Activated T-cell treated with anti-CD3 and anti-CD28 coated beads, Interleukin-2, amount 50 U/mL, for 48 hours (primary cell): ENCODE measurements at regions not wholly inside any gene's neighbourhood (a gene's known extent, or its start where the extent isn't known, plus 50 kb on each side); places are given as distances from the start of the nearest gene placed in this dataset.
"Not testable (repeated sequence)": the region's sequence is repeated elsewhere in the genome, so short reads cannot be mapped to it uniquely, and the experiment has no call there.

Experiments used
- DNase-seq, 2 experiments: peaks; one replicate each; pipeline ENCODE4 v3.0.0-alpha.2; 2020

- DNase-seq: no peak
Measured at GRCh38 chr14:61602003-61602732, 93.1 kb upstream of the HIF1A start.

- no peak for DNase-seq
Measured at GRCh38 chr14:61602733-61603077, 92.6 kb upstream of the HIF1A start.

DNA sequence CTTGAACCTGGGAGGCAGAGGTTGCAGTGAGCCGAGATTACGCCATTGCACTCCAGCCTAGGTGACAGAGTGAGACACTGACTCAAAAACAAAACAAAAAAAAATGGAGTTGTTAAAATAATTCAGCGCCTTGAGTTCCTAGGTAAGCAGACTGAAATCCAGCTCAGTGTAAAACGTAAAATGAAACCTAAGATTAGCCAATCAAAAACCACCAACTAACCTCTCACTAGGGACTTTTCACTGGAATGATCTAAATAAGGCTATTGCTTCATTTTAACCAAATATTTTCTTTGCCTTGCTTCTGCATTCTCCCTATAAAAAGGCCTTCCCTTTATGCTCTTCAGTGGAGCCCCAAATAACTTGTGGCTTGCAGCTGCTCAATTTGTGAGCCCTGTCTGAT lies 91.6 kb upstream of the HIF1A start:
- no peak for DNase-seq

GRCh38 chr14:61607570-61608244 lies 87.6 kb upstream of the HIF1A start:
- DNase-seq: no peak

DNA sequence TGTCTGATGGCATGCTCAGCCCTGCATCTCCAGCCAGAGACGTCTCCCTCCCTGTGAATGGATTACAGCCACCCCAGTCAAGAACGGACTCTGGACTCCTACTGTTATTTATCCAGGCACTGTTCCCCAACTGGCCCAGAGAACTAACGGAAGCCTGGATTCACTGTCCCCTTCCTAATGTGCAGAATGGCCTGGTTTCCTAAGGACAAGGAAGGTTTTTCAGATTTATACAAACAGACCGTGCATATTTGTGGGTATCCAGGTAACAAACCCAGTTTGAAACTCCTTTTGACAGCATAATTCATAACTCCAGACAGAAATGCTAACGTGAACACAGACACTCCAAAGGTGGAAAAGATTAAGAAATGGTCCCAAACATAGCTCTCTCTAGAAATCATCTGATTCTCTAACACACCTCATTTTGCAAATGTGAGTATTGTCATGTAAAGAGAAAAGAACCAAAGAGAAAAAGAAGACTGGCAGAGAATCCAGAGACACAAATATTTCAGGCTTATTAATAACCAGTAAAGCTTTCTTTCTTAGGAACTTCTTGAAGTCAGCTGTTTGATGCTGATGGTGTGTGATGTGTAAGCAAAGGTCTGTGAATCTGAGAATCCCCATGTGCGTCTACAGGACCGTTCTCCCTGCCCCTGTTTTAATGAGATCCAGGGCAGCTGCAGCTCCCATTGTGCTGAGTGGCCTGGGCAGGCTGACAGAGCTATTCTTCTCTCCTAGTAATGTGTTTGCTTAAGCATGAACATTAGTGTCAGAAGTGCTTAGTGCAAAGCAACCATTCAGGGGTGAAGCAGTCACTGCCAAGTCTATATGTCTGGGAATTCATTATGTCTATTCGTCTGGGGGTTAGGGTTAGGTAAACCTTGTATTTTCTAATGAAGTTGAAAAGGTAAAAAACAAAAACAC lies 86.8 kb upstream of the HIF1A start:
- no peak for DNase-seq

- DNase-seq: no peak
Measured at GRCh38 chr14:61609191-61609843, 86.0 kb upstream of the HIF1A start.

DNA sequence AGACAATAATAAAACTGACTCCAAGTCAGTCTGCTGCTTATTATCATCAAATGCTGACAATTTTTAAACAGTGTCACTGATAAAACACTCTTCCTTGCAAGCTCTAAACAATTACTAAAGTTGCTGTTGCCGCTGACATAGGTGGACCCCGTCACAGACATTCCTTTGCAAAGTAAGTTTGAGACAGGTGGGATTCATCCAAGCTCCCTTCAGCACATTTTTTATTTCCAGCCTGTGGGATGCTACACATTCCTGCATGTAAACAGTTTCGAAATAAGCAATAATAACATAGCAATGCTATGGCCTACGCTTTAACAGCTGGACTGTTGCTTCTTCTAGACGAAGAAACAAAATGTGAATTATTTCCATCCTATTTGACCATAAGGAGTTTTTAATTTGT lies 85.4 kb upstream of the HIF1A start:
- no peak for DNase-seq

DNA sequence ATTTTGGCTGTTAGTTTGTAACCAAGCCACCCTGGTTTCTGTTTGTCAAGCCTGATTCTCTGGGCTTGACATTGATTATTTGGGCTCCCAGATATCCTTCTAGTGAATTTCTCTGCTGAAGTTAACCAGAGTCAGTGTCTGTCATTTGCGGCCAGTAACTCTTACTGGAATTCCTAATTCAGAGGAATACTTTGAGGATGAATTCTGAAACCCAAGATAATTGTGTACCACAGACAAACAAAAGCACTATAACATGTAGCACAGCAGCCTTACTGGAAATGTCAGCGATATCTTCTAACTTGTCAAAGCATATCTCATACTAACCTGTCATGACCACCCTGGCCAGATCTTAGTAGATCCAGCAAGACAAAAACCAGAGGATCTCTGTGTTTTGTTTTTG lies 84.4 kb upstream of the HIF1A start:
- no peak for DNase-seq

DNA sequence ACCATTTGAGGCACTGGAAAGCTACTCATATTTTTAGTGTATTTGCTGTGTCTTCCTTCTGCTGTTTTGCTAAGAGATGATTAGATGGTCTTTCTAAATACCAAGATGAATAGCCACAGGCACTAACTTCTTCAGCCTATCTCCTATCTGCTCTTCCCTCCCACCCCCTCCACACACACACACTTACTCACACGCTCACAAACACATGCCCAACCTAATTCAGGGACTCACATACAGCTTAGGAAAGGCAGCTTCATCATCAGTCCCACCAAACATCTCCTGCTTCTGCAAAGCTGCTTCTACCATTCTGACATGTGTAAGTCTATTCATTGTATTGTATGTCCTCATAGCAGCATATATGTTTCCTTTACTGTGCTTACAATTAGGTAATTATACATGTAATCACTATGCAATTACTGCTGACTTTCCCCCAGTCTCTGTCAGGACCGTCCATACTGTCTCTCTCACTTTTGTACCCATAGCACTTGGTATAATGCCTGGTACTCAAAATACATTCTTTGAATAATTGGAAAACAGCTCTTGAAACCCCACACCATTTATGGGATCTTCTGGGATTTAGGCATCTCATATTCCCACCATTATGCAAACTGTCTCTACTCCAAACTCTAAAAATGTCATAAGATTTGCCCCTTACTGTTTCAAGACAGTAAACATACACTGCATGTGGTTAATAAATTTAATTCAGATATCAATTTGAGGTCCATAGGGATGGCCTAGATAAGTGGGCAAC lies 83.3 kb upstream of the HIF1A start:
- no peak for DNase-seq

DNA sequence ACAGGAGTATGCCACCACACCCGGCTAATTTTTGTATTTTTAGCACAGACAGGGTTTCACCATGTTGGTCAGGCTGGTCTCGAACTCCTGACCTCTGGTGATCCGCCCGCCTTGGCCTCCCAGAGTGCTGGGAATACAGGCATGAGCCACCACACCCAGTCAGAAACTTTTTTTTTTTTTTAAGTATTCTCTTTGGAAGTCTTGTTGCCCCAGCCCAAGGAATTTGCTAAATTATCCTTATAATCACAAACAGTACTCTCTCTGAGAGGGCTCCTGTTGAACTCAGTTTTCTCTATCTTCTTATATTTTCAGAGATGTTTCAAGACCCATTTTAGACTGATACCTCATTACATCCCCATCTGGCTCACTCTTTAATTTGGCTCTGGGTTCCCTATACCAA lies 82.3 kb upstream of the HIF1A start:
- not testable (repeated sequence) for DNase-seq

DNA sequence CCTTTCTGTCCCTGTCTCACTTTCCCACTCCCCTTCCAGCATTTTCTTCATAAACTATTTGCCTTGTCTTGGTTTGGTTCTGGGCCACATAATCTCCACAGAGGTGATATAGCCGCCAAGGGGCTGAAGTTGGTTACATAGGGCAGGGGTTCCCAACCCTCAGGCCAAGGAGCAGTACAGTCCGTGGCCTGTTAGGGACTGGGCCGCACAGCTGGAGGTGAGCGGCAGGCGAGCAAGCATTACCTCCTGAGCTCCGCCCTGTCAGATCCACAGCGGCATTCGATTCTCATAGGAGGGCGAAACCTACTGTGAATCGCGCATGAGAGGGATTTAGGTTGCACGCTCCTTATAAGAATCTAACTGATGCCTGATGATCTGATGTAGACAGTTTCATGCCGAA lies 80.6 kb upstream of the HIF1A start:
- no peak for DNase-seq

DNA sequence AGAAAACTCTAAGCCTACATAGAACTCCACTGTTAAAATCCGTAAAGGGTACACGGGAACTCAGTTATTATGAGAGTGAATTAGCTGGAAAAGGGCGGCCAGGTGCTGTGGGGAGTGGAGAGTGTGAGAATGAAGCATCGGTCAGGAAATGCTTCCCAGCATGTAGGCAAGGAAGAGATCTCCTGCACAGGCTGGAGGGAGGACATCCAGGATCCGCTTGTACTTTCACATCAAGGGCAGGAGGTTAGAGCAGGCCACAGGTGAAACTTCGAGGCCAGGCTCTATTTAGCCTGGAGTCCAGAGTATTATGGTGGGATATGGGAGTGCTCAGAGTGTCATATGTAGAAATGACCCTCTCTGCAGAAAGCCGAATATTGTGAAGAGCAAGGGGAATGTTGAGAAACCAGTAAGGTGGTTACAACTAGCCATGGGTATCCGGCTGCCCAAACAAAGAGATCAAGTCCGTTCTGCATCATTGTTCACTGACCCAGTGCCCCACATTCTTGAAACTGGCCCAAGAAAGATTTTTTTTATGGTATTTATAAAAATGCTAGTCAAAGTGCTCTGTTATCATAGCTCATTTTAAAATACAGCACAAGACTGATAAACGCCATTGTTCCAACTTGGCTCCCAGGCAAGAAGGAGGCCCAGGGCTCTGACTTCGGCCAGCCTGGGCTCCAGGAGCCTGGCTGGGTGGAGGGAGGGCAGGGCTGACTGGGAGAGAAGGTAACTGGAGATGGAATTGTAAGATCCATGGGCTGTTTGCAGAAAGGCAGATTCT lies 79.4 kb upstream of the HIF1A start:
- no peak for DNase-seq

- DNase-seq: no peak
Measured at GRCh38 chr14:61616524-61617185, 78.7 kb upstream of the HIF1A start.

GRCh38 chr14:61618448-61618847 lies 76.9 kb upstream of the HIF1A start:
- DNase-seq: no peak

DNA sequence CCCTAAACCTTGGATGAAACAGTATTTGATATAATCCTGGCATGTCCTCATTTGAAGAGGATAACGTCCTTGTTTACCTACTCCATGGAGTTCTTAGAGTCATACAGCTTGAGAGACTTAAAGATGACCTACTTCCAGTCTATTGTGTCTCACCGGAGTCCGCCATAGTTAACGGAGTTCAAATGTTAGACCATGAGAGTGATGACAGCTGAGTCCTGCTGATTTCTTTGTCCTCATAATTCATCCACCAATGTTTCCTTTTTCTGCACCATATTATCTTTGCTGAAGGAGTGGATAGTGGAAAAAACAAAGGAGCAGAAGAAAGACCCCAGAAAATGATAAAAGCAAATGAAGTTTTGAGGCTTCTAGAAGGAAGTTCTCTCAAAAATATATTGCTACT lies 75.8 kb upstream of the HIF1A start:
- no peak for DNase-seq

DNA sequence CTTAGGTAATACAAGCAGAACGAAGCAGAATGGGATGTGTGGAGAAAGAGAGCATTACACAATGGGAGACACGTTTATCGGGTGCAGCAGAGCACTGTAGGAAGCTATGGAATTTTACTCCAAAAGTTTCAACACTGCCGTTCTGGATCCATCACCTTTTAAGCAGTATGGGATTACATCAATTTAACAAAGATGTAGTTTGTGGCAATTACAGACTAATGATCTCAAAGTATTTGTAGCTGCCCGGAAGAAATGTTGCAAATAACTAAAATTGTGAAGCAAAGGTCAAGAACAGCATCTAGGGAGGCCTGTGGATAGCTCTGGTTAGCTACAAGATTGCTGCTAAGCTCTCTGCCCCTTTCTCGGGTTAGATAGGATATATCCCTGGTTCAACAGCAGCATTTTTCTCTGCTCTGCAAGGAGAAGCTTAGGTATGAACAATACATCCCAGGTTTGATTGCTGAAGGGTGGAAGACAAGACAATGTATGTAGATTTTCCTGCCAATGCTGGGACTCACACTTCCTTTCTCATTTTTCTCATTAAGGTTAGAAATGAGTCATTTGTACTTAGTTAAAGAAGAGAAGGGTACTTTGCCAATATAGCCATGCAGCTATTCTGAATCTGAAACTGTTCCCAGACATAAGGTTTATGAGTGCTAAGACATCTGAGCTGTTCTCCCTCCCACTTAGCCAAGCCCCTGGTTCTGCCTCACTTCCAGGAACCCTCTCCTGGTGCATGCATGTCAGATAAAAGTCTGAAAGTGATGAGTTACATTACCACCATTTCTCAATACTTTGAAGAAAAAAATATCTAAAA lies 75.0 kb upstream of the HIF1A start:
- peak; percentile 69 for DNase-seq

GRCh38 chr14:61621444-61621843 lies 73.9 kb upstream of the HIF1A start:
- peak; percentile 55 for DNase-seq

DNA sequence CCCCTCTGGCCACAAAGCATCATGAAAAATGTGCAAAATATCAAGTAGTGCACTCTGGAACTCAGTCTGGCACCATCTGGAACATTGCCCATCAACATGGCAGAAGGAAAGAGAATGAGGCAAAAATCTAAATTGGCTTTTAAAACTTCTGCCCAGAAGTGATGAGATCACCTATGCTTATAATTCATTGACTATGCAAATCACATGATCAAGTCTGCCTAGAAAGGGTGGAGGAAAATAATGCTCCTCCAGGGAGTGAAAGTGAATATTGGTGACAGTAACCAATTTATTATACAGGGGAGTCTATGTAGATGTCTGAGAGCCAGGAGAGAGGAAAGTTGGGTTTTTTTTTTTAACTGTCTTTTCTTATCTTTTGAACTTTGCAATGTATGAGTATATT lies 73.3 kb upstream of the HIF1A start:
- DNase-seq: no peak

GRCh38 chr14:61623927-61624326 lies 71.4 kb upstream of the HIF1A start:
- DNase-seq: no peak

- no peak for DNase-seq
Measured at GRCh38 chr14:61625165-61625564, 70.1 kb upstream of the HIF1A start.
